ENCODE measurements at regions not wholly inside any gene's neighbourhood (a gene's known extent, or its start where the extent isn't known, plus 50 kb on each side); places are given as distances from the start of the nearest gene placed in this dataset.

DNA sequence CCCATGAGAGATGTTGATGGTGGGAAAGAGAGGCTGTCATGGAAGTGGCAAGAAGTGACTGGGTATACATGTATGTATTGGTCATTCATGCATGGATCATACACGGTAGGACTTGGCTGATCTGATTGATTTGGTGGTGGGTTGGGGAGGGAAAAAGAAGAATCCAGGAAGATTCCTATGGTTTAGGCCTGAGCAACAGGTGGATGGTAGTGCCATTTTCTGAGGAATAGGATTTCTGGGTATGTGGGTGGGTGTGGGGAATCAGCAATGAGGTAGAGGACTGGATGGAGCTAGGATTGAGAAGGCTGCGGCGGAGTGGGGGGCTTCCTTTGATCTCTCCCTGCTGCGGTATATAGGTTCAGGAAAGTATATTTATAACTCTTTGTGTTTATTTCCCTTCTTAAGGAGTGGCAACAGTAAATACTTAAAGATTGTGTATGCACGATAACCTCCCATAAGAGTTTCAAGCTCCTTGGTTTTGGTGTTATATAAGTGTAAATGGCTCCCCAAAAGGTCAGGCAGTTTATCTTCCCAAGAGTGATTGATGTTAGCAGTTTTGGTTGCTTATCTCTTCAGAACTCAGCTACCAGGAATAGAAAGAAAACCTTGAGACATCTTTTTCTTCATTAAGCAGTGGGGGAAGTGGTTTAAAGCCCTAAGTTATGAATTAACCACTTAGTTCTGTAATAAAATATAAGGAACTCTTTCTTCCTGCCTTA, 100.1 kb downstream of the LSMEM1 start:
- TF ChIP-seq, protein P1, sequence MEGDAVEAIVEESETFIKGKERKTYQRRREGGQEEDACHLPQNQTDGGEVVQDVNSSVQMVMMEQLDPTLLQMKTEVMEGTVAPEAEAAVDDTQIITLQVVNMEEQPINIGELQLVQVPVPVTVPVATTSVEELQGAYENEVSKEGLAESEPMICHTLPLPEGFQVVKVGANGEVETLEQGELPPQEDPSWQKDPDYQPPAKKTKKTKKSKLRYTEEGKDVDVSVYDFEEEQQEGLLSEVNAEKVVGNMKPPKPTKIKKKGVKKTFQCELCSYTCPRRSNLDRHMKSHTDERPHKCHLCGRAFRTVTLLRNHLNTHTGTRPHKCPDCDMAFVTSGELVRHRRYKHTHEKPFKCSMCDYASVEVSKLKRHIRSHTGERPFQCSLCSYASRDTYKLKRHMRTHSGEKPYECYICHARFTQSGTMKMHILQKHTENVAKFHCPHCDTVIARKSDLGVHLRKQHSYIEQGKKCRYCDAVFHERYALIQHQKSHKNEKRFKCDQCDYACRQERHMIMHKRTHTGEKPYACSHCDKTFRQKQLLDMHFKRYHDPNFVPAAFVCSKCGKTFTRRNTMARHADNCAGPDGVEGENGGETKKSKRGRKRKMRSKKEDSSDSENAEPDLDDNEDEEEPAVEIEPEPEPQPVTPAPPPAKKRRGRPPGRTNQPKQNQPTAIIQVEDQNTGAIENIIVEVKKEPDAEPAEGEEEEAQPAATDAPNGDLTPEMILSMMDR (conservative IDR thresholded peaks at IDR 0.05): no peak
- no peak for TF ChIP-seq EZH2 (IDR thresholded peaks at IDR 0.05; ENCODE audit: low read depth)
